ENCODE measurements at regions not wholly inside any gene's neighbourhood (a gene's known extent, or its start where the extent isn't known, plus 50 kb on each side); places are given as distances from the start of the nearest gene placed in this dataset.

GRCh38 chr10:110426294-110427181 is 71.2 kb upstream of the DUSP5 start:
- Histone ChIP-seq H3K4me3 (ENCODE audit: extremely low read depth, insufficient read depth, low read length, poor library complexity, severe bottlenecking) (no peak overlapping the region), H3K27ac (ENCODE audit: low read depth, low read length, severe bottlenecking) (no peak overlapping the region), H3K36me3 (ENCODE audit: control insufficient read depth, insufficient read depth, low read length) (no peaks in the 10 kb centered on the region), H3K4me1 (ENCODE audit: control insufficient read depth, insufficient read depth, low read length, poor library complexity, severe bottlenecking) (peaks cover 8% of the 10 kb centered on the region), H3K9me3 (ENCODE audit: control insufficient read depth, low read length) (no peaks in the 10 kb centered on the region)
- 67% methylated on average over 7 of the region's 14 CpGs for WGBS, 2 experiments (ENCODE audit: insufficient coverage in 2 of 2)

GRCh38 chr10:110429301-110429700 is 68.4 kb upstream of the DUSP5 start:
- Histone ChIP-seq H3K27ac (ENCODE audit: low read depth, low read length, severe bottlenecking) (no peak overlapping the region), H3K9me3 (ENCODE audit: control insufficient read depth, low read length) (peaks cover 5% of the 10 kb centered on the region), H3K4me3 (ENCODE audit: extremely low read depth, insufficient read depth, low read length, poor library complexity, severe bottlenecking) (no peak overlapping the region), H3K36me3 (ENCODE audit: control insufficient read depth, insufficient read depth, low read length) (no peaks in the 10 kb centered on the region), H3K4me1 (ENCODE audit: control insufficient read depth, insufficient read depth, low read length, poor library complexity, severe bottlenecking) (peaks cover 8% of the 10 kb centered on the region)
- WGBS, 2 experiments (ENCODE audit: insufficient coverage in 2 of 2), result 66 to 73% methylated on average over 2 of the region's 2 CpGs

- H3K27ac ChIP-seq (ENCODE audit: low read depth, low read length, severe bottlenecking), result no peak overlapping the region
- H3K4me1 ChIP-seq (ENCODE audit: control insufficient read depth, insufficient read depth, low read length, poor library complexity, severe bottlenecking), result peaks cover 8% of the 10 kb centered on the region
- H3K9me3 ChIP-seq (ENCODE audit: control insufficient read depth, low read length), result peaks cover 5% of the 10 kb centered on the region
- WGBS, 2 experiments (ENCODE audit: insufficient coverage in 2 of 2), result 92 to 98% methylated on average over 10 to 12 of the region's 13 CpGs
- H3K36me3 ChIP-seq (ENCODE audit: control insufficient read depth, insufficient read depth, low read length), result no peaks in the 10 kb centered on the region
- H3K4me3 ChIP-seq (ENCODE audit: extremely low read depth, insufficient read depth, low read length, poor library complexity, severe bottlenecking), result no peak overlapping the region
Observed at GRCh38 chr10:110430340-110431273, 67.1 kb upstream of the DUSP5 start.

GRCh38 chr10:110431659-110432058 is 66.0 kb upstream of the DUSP5 start:
- Histone ChIP-seq H3K36me3 (ENCODE audit: control insufficient read depth, insufficient read depth, low read length) (no peaks in the 10 kb centered on the region), H3K4me1 (ENCODE audit: control insufficient read depth, insufficient read depth, low read length, poor library complexity, severe bottlenecking) (peaks cover under 1% of the 10 kb centered on the region), H3K4me3 (ENCODE audit: extremely low read depth, insufficient read depth, low read length, poor library complexity, severe bottlenecking) (no peak overlapping the region), H3K9me3 (ENCODE audit: control insufficient read depth, low read length) (peaks cover 5% of the 10 kb centered on the region), H3K27ac (ENCODE audit: low read depth, low read length, severe bottlenecking) (no peak overlapping the region)
- 87 to 91% methylated on average over 6 to 7 of the region's 7 CpGs for WGBS, 2 experiments (ENCODE audit: insufficient coverage in 2 of 2)

GRCh38 chr10:110432084-110432483 is 65.6 kb upstream of the DUSP5 start:
- Histone ChIP-seq H3K9me3 (ENCODE audit: control insufficient read depth, low read length) (peaks cover 5% of the 10 kb centered on the region), H3K4me3 (ENCODE audit: extremely low read depth, insufficient read depth, low read length, poor library complexity, severe bottlenecking) (no peak overlapping the region), H3K36me3 (ENCODE audit: control insufficient read depth, insufficient read depth, low read length) (no peaks in the 10 kb centered on the region), H3K27ac (ENCODE audit: low read depth, low read length, severe bottlenecking) (no peak overlapping the region), H3K4me1 (ENCODE audit: control insufficient read depth, insufficient read depth, low read length, poor library complexity, severe bottlenecking) (no peaks in the 10 kb centered on the region)
- WGBS, 2 experiments (ENCODE audit: insufficient coverage in 2 of 2), result 92 to 95% methylated on average over 2 to 3 of the region's 4 CpGs

GRCh38 chr10:110432814-110433565 is 64.7 kb upstream of the DUSP5 start:
- WGBS, 2 experiments (ENCODE audit: insufficient coverage in 2 of 2), result 97 to 100% methylated on average over 3 to 4 of the region's 4 CpGs
- Histone ChIP-seq H3K9me3 (ENCODE audit: control insufficient read depth, low read length) (peaks cover 5% of the 10 kb centered on the region), H3K27ac (ENCODE audit: low read depth, low read length, severe bottlenecking) (no peak overlapping the region), H3K36me3 (ENCODE audit: control insufficient read depth, insufficient read depth, low read length) (no peaks in the 10 kb centered on the region), H3K4me1 (ENCODE audit: control insufficient read depth, insufficient read depth, low read length, poor library complexity, severe bottlenecking) (peaks cover 5% of the 10 kb centered on the region), H3K4me3 (ENCODE audit: extremely low read depth, insufficient read depth, low read length, poor library complexity, severe bottlenecking) (no peak overlapping the region)

- no peaks in the 10 kb centered on the region for H3K36me3 ChIP-seq (ENCODE audit: control insufficient read depth, insufficient read depth, low read length)
- H3K4me1 ChIP-seq (ENCODE audit: control insufficient read depth, insufficient read depth, low read length, poor library complexity, severe bottlenecking), result peaks cover 6% of the 10 kb centered on the region
- no peak overlapping the region for H3K4me3 ChIP-seq (ENCODE audit: extremely low read depth, insufficient read depth, low read length, poor library complexity, severe bottlenecking)
- no peak overlapping the region for H3K27ac ChIP-seq (ENCODE audit: low read depth, low read length, severe bottlenecking)
- peaks cover 5% of the 10 kb centered on the region for H3K9me3 ChIP-seq (ENCODE audit: control insufficient read depth, low read length)
- WGBS, 2 experiments (ENCODE audit: insufficient coverage in 2 of 2), result 89 to 96% methylated on average over 7 to 8 of the region's 9 CpGs
Observed at GRCh38 chr10:110433740-110434139, 64.0 kb upstream of the DUSP5 start.

- Histone ChIP-seq H3K27ac (ENCODE audit: low read depth, low read length, severe bottlenecking) (no peak overlapping the region), H3K9me3 (ENCODE audit: control insufficient read depth, low read length) (peaks cover 5% of the 10 kb centered on the region), H3K4me1 (ENCODE audit: control insufficient read depth, insufficient read depth, low read length, poor library complexity, severe bottlenecking) (peaks cover 6% of the 10 kb centered on the region), H3K36me3 (ENCODE audit: control insufficient read depth, insufficient read depth, low read length) (no peaks in the 10 kb centered on the region), H3K4me3 (ENCODE audit: extremely low read depth, insufficient read depth, low read length, poor library complexity, severe bottlenecking) (no peak overlapping the region)
- 81 to 93% methylated on average over 3 to 4 of the region's 5 CpGs for WGBS, 2 experiments (ENCODE audit: insufficient coverage in 2 of 2)
Observed at GRCh38 chr10:110434489-110435096, 63.1 kb upstream of the DUSP5 start.

- Histone ChIP-seq H3K4me3 (ENCODE audit: extremely low read depth, insufficient read depth, low read length, poor library complexity, severe bottlenecking) (no peak overlapping the region), H3K4me1 (ENCODE audit: control insufficient read depth, insufficient read depth, low read length, poor library complexity, severe bottlenecking) (peaks cover 7% of the 10 kb centered on the region), H3K9me3 (ENCODE audit: control insufficient read depth, low read length) (peaks cover 5% of the 10 kb centered on the region), H3K36me3 (ENCODE audit: control insufficient read depth, insufficient read depth, low read length) (no peaks in the 10 kb centered on the region), H3K27ac (ENCODE audit: low read depth, low read length, severe bottlenecking) (no peak overlapping the region)
- 89 to 96% methylated on average over 4 to 6 of the region's 9 CpGs for WGBS, 2 experiments (ENCODE audit: insufficient coverage in 2 of 2)
Observed at GRCh38 chr10:110436554-110437350, 61.0 kb upstream of the DUSP5 start.

Measured in mesodermal cell (in vitro differentiated cells).